Mesodermal cell (in vitro differentiated cells): ENCODE measurements at regions not wholly inside any gene's neighbourhood (a gene's known extent, or its start where the extent isn't known, plus 50 kb on each side); places are given as distances from the start of the nearest gene placed in this dataset.

ENCODE experiments used
- H3K27ac ChIP-seq: 2 replicates; pipeline ENCODE4 v1.7.0; 2013; ENCODE audit warnings: mild to moderate bottlenecking, low read depth, low read length, moderate library complexity; ENCODE audit not compliant: severe bottlenecking
- H3K36me3 ChIP-seq: 2 replicates; pipeline ENCODE4 v1.7.1; 2013; ENCODE audit warnings: mild to moderate bottlenecking, low read length, moderate library complexity; ENCODE audit not compliant: control insufficient read depth, insufficient read depth
- H3K4me1 ChIP-seq: one replicate; pipeline ENCODE4 v1.7.1; 2013; ENCODE audit warnings: mild to moderate bottlenecking, low read length; ENCODE audit not compliant: insufficient read depth, control insufficient read depth, poor library complexity, severe bottlenecking
- H3K4me3 ChIP-seq: 2 replicates; pipeline ENCODE4 v1.7.0; 2013; ENCODE audit warnings: low read length, control low read depth, mild to moderate bottlenecking; ENCODE audit not compliant: insufficient read depth, poor library complexity, severe bottlenecking; ENCODE audit errors: extremely low read depth
- H3K9me3 ChIP-seq: 2 replicates; pipeline ENCODE4 v1.7.1; 2013; ENCODE audit warnings: mild to moderate bottlenecking, low read length, moderate library complexity; ENCODE audit not compliant: control insufficient read depth
- WGBS, 2 experiments: methylation state at CpG; one replicate each; pipeline ENCODE4 v1.1.5; 2013; ENCODE audit warnings: missing lambda C conversion rate in 2 of 2; ENCODE audit not compliant: insufficient coverage in 2 of 2; 5-methylcytosine and 5-hydroxymethylcytosine counted together

- Histone ChIP-seq H3K9me3 (no peaks in the 10 kb centered on the region), H3K27ac (no peak overlapping the region), H3K36me3 (no peaks in the 10 kb centered on the region), H3K4me3 (no peak overlapping the region), H3K4me1 (no peaks in the 10 kb centered on the region)
- 83 to 100% methylated on average over 1 of the region's 1 CpG for WGBS, 2 experiments
Observed at GRCh38 chr6:22800451-22800850, 231.1 kb downstream of the HDGFL1 start.

GRCh38 chr6:22801831-22802230 lies 232.5 kb downstream of the HDGFL1 start:
- H3K4me1 ChIP-seq: no peaks in the 10 kb centered on the region
- H3K4me3 ChIP-seq: no peak overlapping the region
- H3K9me3 ChIP-seq: no peaks in the 10 kb centered on the region
- WGBS, 2 experiments: 79 to 94% methylated on average over 2 of the region's 2 CpGs
- H3K27ac ChIP-seq: no peak overlapping the region
- H3K36me3 ChIP-seq: no peaks in the 10 kb centered on the region

- 80 to 83% methylated on average over 1 of the region's 6 CpGs for WGBS, 2 experiments
Observed at GRCh38 chr6:22804620-22805261, 235.4 kb downstream of the HDGFL1 start.

GRCh38 chr6:22807261-22807660 lies 237.9 kb downstream of the HDGFL1 start:
- no peak overlapping the region for H3K27ac ChIP-seq
- H3K4me1 ChIP-seq: no peaks in the 10 kb centered on the region
- H3K36me3 ChIP-seq: no peaks in the 10 kb centered on the region
- no peak overlapping the region for H3K4me3 ChIP-seq
- H3K9me3 ChIP-seq: no peaks in the 10 kb centered on the region
- WGBS, 2 experiments: no CpG with 5 or more reads among the region's 1 CpG

More at GRCh38 chr6:22804620-22805261, 235.4 kb downstream of the HDGFL1 start:
- H3K4me1 ChIP-seq: no peaks in the 10 kb centered on the region
- H3K4me3 ChIP-seq: no peak overlapping the region
- H3K36me3 ChIP-seq: no peaks in the 10 kb centered on the region
- no peak overlapping the region for H3K27ac ChIP-seq
- H3K9me3 ChIP-seq: no peaks in the 10 kb centered on the region

GRCh38 chr6:22807818-22808217 lies 238.5 kb downstream of the HDGFL1 start:
- H3K27ac ChIP-seq: no peak overlapping the region
- no peaks in the 10 kb centered on the region for H3K9me3 ChIP-seq
- 88 to 89% methylated on average over 1 to 3 of the region's 3 CpGs for WGBS, 2 experiments
- no peaks in the 10 kb centered on the region for H3K36me3 ChIP-seq
- no peaks in the 10 kb centered on the region for H3K4me1 ChIP-seq
- H3K4me3 ChIP-seq: no peak overlapping the region

GRCh38 chr6:22808466-22808865 lies 239.1 kb downstream of the HDGFL1 start:
- H3K4me1 ChIP-seq: no peaks in the 10 kb centered on the region

GRCh38 chr6:22809370-22809769 lies 240.0 kb downstream of the HDGFL1 start:
- Histone ChIP-seq H3K4me1 (no peaks in the 10 kb centered on the region), H3K9me3 (no peaks in the 10 kb centered on the region), H3K36me3 (no peaks in the 10 kb centered on the region), H3K27ac (no peak overlapping the region), H3K4me3 (no peak overlapping the region)
- 67 to 70% methylated on average over 1 of the region's 1 CpG for WGBS, 2 experiments

More at GRCh38 chr6:22808466-22808865, 239.1 kb downstream of the HDGFL1 start:
- no peak overlapping the region for H3K27ac ChIP-seq
- no CpG with 5 or more reads among the region's 1 CpG for WGBS, 2 experiments
- no peaks in the 10 kb centered on the region for H3K9me3 ChIP-seq
- no peaks in the 10 kb centered on the region for H3K36me3 ChIP-seq
- no peak overlapping the region for H3K4me3 ChIP-seq

- H3K36me3 ChIP-seq: no peaks in the 10 kb centered on the region
- H3K4me1 ChIP-seq: no peaks in the 10 kb centered on the region
- H3K9me3 ChIP-seq: peaks cover 10% of the 10 kb centered on the region
- no peak overlapping the region for H3K27ac ChIP-seq
- 86 to 100% methylated on average over 1 of the region's 1 CpG for WGBS, 2 experiments
- no peak overlapping the region for H3K4me3 ChIP-seq
Observed at GRCh38 chr6:22819209-22819608, 249.8 kb downstream of the HDGFL1 start.

GRCh38 chr6:22821664-22822320 lies 252.4 kb downstream of the HDGFL1 start:
- Histone ChIP-seq H3K36me3 (no peaks in the 10 kb centered on the region), H3K4me1 (no peaks in the 10 kb centered on the region), H3K9me3 (no peaks in the 10 kb centered on the region), H3K27ac (no peak overlapping the region), H3K4me3 (no peak overlapping the region)
- 74% methylated on average over 2 of the region's 3 CpGs; no CpG with 5 or more reads in 1 of the 2 experiments for WGBS, 2 experiments

GRCh38 chr6:22825210-22825609 lies 255.8 kb downstream of the HDGFL1 start:
- 85 to 100% methylated on average over 2 to 3 of the region's 3 CpGs for WGBS, 2 experiments
- no peaks in the 10 kb centered on the region for H3K36me3 ChIP-seq
- peaks cover 13% of the 10 kb centered on the region for H3K4me1 ChIP-seq
- no peaks in the 10 kb centered on the region for H3K9me3 ChIP-seq
- no peak overlapping the region for H3K4me3 ChIP-seq
- no peak overlapping the region for H3K27ac ChIP-seq

GRCh38 chr6:22826961-22827360 lies 257.6 kb downstream of the HDGFL1 start:
- H3K9me3 ChIP-seq: no peaks in the 10 kb centered on the region
- WGBS, 2 experiments: 80 to 100% methylated on average over 1 of the region's 2 CpGs
- peaks cover 13% of the 10 kb centered on the region for H3K4me1 ChIP-seq
- no peak overlapping the region for H3K4me3 ChIP-seq
- no peak overlapping the region for H3K27ac ChIP-seq
- H3K36me3 ChIP-seq: no peaks in the 10 kb centered on the region
